CD4-positive, alpha-beta T cell treated with Interleukin-21 for 1 hour (primary cell): ENCODE measurements at regions not wholly inside any gene's neighbourhood (a gene's known extent, or its start where the extent isn't known, plus 50 kb on each side); places are given as distances from the start of the nearest gene placed in this dataset.

Experiments
- DNase-seq: peaks from one replicate; pipeline ENCODE4 v3.0.0-alpha.2; 2020

DNA sequence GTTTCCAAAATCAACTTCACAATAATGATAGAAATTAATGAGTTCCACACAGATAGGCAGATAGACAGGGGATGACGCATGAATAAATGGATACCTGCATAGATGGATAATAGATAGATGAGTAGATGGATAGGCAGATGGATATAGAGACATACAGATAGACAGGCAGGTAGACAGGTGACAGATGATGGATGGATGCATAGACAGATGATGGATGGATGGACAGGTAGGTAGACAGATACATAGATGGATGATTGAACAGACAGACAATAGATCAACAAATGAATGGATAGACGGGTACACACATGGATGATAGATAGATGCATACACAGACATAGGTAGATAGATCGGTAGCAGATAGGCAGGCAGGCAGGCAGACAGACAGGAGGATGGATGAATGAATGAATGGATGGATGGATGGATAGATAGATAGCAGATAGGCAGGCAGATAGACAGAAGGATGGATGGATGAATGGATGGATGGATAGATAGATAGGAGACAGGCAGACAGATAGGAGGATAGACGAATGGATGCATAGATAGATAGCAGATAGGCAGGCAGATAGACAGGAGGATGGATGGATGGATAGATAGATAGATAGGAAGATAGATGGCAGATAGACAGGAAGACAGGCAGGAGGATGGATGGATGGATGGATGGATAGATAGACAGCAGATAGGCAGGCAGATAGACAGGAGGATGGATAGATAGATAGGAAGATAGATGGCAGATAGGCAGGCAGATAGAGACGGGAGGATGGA lies 142.5 kb downstream of the RBFOX3 start:
- no peak for DNase-seq

DNA sequence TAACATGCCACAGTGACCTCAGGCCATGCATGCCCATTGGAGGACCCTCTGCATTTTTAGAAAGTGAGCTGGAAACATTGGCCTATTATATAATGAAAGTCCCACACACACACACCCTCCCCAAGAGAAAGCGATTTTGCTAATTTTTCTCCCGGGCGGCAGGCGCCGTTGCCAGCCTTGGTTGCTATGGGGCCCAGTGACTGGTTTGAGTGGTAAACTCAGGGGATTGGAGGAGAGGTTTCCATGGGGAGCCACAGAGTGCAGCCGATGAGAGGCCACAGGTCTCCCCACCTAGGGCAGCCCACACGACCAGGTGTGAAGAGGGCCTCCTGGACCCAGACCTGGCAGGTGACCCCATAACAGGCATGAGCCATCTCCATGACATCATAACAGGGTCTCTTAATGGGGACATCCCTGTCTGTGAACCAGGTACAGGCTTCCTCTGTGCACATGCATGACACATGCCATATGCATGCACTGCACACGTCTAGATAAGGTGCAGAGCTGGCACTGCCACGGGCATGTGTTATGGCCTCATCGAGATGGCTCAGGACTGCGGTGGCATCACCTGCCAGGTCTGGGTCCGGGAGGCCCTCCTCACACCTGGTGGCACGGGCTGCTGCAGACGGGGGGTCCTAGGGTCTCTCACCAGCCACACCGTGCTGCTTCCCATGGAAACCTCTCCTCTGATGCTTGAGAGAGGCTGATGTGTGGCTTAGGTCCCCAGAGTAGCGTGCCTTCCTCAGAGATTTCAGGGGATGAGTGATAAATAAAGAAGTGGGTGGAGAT lies 144.1 kb downstream of the RBFOX3 start:
- DNase-seq = no peak

DNA sequence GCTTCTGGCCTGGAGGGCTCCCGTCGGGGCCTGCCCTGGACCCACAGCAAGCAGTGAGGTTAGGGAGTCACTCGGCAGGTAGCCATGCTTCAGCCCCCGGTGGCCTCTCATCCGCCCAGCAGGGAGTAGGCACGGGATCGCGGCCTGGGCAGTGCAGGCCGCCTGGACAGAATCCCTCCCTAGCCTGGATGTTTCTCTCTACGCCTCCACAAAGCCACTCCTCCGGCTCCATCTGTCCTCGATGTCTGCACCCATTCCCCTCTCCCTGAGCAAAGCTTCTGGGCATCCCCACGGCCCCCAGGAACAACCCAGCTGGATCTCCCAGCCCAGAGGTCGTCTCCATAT lies 145.2 kb downstream of the RBFOX3 start:
- no peak for DNase-seq

DNA sequence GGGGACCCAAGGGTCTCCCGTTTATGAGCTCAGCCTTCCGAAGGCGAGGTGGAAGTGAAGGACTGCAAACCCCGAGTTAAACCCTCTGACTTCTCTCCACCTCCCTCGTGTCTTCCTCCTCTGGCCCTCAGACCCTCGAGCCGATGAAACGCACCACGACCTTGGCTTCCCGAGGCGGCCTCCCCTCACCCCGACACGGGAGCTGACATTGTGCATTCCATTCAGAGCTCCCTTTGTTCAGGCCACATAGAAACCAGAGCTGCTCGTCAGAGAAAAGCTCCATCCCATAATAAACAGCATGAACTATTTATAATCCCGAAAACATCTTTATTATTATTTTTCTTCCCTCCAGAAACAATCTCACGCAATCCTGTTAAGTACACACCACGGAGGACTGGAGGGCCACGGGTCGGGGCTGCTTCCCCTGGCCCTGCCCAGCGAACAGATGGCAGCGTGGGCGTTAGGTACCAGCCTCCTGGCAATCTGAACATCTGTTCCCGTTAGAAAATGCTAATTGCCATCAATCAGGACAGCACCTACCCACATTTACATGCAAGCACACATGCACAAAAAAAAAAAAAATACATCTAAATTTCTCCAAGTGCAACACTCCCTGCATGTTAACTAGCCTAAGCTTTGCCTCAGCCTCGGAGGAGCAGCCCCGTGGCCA lies 145.7 kb downstream of the RBFOX3 start:
- DNase-seq = no peak

DNA sequence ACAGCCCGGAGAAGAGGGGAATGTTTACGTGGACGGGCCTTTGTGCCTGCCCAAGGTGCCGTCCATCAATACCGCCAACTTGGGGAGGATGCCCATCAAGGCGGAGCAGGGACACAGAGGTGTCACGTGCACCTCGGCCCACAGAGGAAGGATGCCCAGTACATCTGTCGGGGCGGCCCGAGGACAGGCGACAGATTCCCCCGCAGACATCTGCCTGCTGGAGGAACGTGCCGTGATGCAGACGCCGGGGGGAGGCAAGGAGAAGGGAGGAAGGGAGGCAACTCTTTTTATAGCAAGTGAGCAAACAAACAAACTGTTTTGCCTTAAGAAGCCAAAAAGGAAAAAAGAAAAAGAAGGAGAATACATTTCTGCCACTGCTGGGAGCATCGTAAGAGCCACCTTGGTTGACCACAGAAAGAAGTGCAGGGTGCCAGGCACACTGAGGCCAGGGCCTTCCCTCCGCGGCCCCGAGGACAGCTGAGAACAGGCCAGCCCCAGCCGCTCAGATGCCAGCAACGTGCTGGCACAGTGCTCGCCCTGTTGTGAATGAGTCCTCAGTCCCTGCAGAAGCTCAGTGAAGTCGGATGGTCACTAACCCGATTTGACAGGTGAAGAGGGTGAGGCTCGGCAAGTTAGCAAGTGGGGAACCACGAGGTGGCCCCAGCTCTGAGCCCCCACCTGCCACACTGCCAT lies 146.4 kb downstream of the RBFOX3 start:
- DNase-seq = no peak

GRCh38 chr17:79463421-79464317 lies 147.2 kb downstream of the RBFOX3 start:
- DNase-seq = no peak

GRCh38 chr17:79461041-79461440 lies 149.8 kb downstream of the RBFOX3 start:
- DNase-seq = no peak

- DNase-seq = no peak
Measured at GRCh38 chr17:79459846-79460245, 151.0 kb downstream of the RBFOX3 start.

- DNase-seq = no peak
Measured at GRCh38 chr17:79459003-79459655, 151.7 kb downstream of the RBFOX3 start.

DNA sequence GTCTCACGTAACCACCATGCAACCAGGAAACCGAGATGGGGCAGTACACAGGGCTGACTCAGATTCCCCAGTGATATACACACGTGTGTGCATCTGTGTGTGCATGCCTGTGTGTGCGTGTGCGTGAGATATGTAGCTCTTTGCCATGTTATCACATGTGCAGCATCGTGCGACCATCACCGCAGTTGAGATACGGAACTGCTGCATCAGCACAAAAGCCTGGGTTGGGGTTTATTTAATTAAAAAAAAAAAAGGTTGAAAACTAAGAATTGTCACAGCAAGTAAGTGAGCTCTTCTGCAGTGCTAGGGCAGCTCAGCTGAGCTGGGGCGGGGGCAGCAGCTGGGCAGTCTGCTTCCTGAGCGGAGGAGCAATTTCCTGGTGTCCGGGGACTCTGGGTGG lies 152.5 kb downstream of the RBFOX3 start:
- DNase-seq = no peak

GRCh38 chr17:79457889-79458288 lies 153.0 kb downstream of the RBFOX3 start:
- no peak for DNase-seq

DNA sequence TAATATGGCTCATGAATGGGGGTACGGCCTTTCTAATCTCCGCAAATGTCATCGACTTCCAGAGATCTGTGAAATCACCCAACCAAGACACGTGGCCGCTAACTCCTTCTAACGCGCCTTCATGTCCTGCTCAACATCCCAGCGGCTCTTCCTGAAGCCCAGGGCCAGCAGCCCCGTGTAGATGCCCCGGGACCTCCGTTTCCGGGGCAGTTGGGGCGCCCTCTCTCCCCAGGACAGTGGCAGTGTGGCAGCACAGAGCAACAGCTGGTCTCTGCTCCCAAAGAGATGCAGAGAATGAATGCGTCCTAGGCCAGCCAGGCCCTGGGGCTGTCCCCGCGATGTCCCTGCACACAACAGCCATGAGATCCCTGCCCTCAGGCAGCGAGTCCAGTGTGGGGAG lies 153.5 kb downstream of the RBFOX3 start:
- no peak for DNase-seq

DNA sequence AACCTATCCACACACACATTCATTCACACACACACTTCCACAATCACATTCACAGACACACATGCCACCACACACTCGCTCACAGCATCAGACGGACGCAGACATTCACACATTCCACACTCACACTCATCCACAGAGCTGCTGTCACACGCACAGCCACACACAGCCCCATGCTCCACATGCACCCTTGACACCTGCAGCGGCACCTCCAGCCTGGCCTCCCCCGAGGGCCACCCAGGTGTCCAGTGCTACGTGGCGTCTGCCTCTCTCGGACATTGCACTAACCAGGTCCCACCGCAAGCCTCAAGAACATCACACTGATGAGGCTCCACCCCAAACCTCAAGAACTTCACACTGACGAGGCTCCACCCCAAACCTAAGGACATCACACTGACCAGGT lies 155.2 kb downstream of the RBFOX3 start:
- no peak for DNase-seq

DNA sequence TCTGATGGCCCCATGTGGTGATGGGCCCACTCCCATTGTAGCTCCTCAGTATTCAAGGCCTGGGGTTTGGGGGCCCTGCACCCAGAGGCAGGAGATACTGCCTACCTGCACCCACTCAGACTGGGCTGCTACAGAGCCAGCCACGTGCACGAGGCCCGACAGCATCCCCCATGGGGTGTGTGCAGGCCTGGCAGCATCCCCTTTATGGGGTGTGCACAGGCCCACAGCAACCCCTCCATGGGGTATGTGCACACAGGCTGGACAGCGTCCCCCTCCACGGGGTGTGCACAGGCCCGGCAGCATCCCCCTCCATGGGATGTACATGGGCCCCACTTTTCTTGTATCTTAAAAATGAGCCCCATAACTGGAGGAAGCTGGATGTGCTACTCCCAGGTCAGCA lies 156.0 kb downstream of the RBFOX3 start:
- DNase-seq = no peak

DNA sequence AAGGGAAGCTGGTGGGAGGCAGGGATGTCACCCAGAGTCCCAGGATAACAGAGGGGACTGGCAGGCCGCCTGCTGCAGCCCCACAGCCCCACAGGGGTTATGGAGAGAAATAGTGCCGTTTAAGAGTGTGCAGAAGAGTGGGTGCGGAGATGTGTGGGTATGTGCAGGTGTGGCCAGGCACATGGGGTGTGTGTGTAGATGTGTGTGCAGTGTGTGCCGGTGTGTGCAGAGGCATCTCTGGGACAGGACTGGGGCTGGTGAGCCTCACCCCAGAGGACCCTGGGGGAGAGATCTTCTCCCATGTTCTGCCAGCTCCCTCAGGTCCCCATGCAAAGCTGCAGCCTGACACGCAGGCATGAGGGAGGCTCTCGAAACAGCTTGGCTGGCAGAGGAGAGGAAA lies 157.4 kb downstream of the RBFOX3 start:
- DNase-seq = no peak

DNA sequence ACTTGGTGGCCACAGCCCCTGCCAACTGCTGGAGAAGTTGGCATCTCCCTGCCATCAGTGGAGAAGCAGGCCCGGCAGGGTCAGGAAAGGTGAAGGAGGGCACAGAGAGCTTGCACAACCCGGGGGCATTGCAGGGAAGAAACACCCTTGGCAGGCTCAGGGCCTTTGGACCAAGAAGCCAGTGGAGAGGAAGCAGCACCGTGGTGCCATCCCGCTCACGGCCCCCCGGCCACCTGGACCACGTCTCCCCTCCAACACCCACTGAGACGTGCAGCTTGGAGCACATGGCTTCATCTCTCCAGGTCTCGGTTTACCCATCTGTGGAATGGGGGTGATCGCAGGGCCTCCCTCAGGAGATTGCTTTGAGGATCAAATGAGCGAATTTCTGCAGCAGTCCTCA lies 158.1 kb downstream of the RBFOX3 start:
- no peak for DNase-seq

DNA sequence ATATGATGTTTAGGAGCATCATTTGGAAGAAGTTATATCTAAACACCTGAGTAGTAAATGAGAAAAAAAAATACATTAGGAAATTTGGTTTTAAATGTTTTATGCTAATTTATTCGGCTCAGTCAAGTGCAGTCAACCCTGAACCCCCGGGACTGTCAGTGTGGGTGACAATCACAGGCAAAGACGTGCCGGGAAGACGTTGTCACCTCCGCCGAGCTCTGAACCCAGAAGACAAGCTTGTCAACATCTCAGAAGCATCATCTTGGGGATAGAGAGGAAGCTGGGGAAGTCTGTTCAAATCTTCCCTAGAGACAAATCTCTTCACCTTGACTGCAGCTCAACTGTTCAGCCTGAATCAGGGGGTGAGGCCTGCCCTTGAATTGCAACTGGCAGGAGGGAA lies 159.7 kb downstream of the RBFOX3 start:
- no peak for DNase-seq

DNA sequence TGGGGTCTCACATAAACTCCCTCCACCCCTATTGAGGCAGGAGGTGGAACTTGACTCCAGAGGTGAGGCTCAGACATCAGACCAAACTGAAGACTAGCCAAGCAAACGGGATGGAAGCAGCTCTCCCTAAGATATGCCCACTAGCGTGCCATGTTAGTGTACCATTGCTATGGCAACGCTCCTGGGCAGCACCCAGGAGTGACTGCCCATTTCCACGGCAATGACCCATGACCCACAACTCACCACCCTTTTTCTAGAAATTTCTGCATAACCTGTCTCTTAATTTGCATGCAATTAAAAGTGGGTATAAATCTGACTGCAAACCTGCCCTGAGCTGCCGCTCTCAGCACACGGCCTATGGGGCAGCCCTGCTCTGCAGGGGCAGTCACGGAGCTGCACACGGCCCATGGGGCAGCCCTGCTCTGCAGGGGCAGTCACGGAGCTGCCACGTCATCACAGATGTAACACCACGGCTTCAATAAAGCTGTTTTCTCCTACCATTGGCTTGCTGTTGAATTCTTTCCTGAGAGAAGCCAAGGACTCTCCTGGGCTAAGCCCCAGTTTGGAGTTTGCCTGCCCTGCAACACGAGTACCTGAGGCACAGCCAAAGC lies 164.3 kb downstream of the RBFOX3 start:
- DNase-seq = no peak

DNA sequence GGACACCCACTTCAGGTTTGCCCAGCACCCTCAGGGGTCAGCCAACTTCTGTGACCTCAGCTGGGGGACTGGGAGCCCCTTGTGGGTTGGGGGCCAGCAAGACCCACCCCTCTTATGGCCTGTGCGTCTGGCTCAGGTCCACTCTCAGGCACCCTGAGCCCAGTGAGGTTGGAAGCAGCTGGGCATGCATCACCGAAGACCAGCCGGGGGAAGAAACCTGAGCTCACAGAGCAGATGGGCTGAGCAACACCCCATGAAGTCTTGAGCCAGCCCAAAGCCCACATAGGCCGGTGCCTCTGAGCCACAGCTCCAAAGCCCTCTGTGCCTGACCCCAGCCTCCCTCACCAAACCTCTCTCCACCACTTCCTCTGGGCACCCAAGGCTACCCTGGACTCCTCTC lies 166.7 kb downstream of the RBFOX3 start:
- DNase-seq = no peak

DNA sequence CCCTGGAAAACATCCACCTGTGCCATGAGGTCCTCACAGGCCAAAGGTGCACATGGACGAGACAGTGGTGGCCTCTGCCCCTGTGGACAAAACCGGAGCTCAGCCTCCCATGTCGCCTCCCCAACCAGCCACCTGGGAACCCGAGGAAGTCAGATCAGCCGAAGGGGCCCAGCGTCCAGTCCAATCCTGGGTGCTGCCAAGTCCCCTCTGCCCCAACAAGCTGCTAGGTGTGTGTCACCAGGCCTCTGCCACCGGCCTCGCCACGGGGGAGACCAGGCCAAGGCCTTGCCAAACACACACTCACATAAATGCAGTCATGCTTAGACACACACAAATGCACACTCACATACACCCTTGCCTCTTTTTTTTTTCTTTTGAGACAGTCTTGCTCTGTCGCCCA lies 167.8 kb downstream of the RBFOX3 start:
- DNase-seq = no peak
